ENCODE measurements at regions not wholly inside any gene's neighbourhood (a gene's known extent, or its start where the extent isn't known, plus 50 kb on each side); places are given as distances from the start of the nearest gene placed in this dataset.

DNA sequence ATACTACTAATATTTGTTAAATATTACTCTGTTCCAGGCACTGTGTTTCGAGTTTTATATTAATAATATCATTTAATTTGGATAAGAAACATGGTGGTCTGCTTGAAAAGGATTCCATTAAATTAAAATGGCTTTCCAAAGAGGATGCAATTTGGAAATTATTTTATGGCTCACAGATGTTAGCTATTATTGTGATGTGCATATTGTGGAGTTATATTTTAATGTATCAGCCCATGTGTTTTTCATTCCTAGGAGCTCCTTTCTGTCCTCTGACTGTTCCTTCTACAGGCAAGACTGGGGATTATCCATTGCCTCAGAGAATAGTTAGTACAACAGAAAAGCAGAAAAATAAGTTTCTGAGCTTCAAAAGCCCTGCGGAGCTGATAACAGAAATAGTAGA, 376.7 kb upstream of the PDZRN3 start:
- no peak for TF ChIP-seq CTCF (IDR thresholded peaks at IDR 0.05)
- no peak for TF ChIP-seq EP300 (IDR thresholded peaks at IDR 0.05)
- no peak for TF ChIP-seq POLR2A (IDR thresholded peaks at IDR 0.05)

Data from upper lobe of left lung (tissue), 4 donors.